SH-SY5Y (cell line): ENCODE measurements at regions not wholly inside any gene's neighbourhood (a gene's known extent, or its start where the extent isn't known, plus 50 kb on each side); places are given as distances from the start of the nearest gene placed in this dataset.

Source experiments
- GATA2 ChIP-seq: IDR thresholded peaks from 2 replicates; pipeline ENCODE4 v1.6.1; 2011; ENCODE audit warnings: mild to moderate bottlenecking, low read depth, low read length
- GATA3 ChIP-seq: IDR thresholded peaks from 2 replicates; pipeline ENCODE4 v1.6.1; 2011; ENCODE audit warnings: low read depth, mild to moderate bottlenecking, low read length, moderate library complexity

DNA sequence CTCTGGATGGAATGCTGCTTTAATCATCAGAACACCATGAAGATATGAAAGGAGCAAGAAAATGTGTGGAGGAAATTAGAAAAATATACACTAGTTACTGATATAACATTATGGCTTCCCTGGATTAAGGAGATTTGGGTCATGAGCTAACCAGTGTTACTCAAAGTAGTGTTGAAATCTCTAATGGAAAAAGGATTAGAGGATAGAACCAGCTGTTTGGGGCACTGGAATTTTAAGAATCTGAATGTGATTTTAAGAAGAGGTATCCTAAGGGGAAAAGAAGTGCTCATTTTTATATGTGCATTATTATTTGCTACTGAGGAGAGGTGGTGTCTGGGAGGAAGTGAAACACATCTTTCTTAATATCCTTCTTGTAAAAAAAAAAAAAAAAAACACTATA lies 164.1 kb upstream of the PPARGC1A start:
- TF ChIP-seq GATA2 = no peak
- TF ChIP-seq GATA3 = no peak
